ENCODE measurements at regions not wholly inside any gene's neighbourhood (a gene's known extent, or its start where the extent isn't known, plus 50 kb on each side); places are given as distances from the start of the nearest gene placed in this dataset.

GRCh38 chr2:183919167-183919566, 679.2 kb upstream of the ZNF804A start:
- TF ChIP-seq CTCF (IDR thresholded peaks at IDR 0.05) (no peak), POLR2A (IDR thresholded peaks at IDR 0.05) (no peak)

Measured in Peyer's patch (tissue), 4 donors.